HFF-Myc (cell line): ENCODE measurements at regions not wholly inside any gene's neighbourhood (a gene's known extent, or its start where the extent isn't known, plus 50 kb on each side); places are given as distances from the start of the nearest gene placed in this dataset.
"Not testable (repeated sequence)": the region's sequence is repeated elsewhere in the genome, so short reads cannot be mapped to it uniquely, and the experiment has no call there.

Source experiments
- DNase-seq: peaks from one replicate; pipeline ENCODE4 v3.0.0-alpha.2; 2011; ENCODE audit warnings: low read depth; ENCODE audit errors: extremely low read depth
- H3K4me3 ChIP-seq: replicated peaks from 2 replicates; pipeline ENCODE4 v1.5.1; 2011; ENCODE audit warnings: low read depth, mild to moderate bottlenecking, control low read depth, low read length
- TF ChIP-seq, protein P1 (sequence below): IDR thresholded peaks from 2 replicates; pipeline ENCODE4 v1.5.1; 2012; ENCODE audit warnings: mild to moderate bottlenecking, low read depth, low read length, control low read depth; ENCODE audit errors: missing control alignments

DNA sequence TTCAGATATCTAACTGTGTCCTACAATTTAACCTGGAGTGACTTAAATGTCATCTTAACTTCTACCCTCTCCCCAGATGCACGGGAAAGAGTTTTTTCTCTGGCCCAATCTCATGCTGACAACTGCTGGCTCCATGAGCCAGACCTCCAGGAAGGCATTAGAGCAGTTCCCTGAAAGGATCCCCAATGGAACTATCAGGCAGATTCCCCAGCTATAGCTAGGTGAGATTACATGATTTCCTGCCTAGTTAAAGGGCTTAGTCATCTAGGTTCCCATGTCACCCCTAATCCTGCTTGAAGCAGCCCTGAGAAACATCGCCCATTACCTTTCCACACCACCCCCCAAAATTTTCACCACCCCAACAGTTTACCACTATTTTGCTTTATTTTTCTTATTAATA lies 373.5 kb upstream of the TRPC7 start:
- TF ChIP-seq, protein P1, sequence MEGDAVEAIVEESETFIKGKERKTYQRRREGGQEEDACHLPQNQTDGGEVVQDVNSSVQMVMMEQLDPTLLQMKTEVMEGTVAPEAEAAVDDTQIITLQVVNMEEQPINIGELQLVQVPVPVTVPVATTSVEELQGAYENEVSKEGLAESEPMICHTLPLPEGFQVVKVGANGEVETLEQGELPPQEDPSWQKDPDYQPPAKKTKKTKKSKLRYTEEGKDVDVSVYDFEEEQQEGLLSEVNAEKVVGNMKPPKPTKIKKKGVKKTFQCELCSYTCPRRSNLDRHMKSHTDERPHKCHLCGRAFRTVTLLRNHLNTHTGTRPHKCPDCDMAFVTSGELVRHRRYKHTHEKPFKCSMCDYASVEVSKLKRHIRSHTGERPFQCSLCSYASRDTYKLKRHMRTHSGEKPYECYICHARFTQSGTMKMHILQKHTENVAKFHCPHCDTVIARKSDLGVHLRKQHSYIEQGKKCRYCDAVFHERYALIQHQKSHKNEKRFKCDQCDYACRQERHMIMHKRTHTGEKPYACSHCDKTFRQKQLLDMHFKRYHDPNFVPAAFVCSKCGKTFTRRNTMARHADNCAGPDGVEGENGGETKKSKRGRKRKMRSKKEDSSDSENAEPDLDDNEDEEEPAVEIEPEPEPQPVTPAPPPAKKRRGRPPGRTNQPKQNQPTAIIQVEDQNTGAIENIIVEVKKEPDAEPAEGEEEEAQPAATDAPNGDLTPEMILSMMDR: no peak
- DNase-seq: no peak
- H3K4me3 ChIP-seq: no peak overlapping the region

DNA sequence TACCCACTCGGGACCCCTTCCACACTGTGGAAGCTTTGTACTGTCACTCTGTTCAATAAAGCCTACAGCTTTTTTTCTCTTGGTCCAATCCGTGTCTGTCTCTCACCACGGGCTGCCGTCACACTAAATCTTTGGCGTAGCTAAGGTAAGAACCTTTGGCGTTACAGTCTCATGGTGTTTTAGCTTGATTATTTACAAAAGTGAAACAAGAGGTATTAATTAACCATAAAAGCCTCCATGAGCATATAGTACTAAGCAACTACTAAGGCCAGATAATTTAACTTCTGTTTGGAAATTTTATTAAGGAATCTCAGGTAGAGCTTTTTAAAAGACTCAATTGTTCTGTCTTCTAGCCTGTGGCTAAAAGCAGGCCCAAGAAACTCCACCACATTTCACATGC lies 370.7 kb upstream of the TRPC7 start:
- no peak overlapping the region for H3K4me3 ChIP-seq
- no peak for DNase-seq
- TF ChIP-seq, protein P1: no peak

DNA sequence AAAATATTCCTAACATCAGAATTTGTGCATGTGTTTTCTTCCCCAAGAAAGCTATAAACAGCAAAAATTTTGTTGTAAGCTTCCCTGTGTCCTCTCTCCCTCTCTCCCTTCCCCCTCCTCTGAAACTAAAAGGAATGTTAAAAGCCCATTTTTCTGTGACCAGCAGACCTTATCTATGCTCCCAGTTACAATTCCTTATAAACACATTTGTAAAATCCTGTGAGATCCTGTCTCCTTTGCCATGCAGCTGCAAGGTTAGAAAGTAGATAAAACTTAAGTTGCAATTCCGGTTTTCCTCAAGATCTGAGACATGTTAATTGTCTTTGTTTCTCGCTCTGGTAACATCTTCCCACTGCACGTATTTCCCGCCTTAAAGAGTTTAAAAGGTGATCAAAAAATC lies 370.3 kb upstream of the TRPC7 start:
- DNase-seq, H3K4me3 ChIP-seq: not testable (repeated sequence)

DNA sequence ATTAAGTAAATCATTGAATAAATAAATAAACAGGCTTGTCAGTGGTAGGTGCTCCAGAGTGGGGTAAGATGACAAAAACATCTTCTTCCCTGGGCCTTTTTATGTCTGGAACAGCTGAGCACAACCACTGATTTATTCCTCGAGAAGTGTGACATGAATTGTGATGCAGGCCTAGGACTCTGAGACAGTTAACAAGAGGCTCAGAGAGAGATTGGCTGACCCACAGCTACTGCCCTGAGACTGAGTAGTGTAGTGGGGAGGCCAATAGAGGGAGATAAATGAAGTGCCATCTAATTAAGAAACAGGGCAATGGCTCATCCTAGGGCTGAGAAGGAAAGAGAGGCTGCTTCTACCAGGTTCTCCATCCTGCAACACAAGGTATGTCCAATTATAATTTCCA lies 369.3 kb upstream of the TRPC7 start:
- no peak for DNase-seq
- TF ChIP-seq, protein P1: no peak

DNA sequence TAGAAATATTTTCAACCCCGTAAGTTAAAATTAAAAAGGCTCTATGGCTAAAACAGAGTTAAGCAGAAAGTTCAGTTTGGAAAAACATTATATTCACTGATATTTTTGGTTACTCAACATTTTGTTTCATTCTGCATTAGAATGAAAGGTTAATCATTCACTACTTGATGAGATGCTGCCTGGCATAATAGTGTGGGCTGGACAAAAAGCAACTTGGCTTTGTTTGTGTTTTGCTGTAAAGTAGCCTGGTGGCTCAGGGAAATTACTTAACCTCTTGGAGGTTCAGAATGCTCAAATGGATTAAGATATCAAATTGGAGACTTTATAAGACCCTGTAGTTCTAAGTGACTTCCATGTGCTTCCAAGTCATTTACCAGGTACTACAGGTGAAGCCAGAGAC lies 367.4 kb upstream of the TRPC7 start:
- H3K4me3 ChIP-seq: no peak overlapping the region
- TF ChIP-seq, protein P1: no peak
- no peak for DNase-seq

More for the DNA sequence above, 369.3 kb upstream of the TRPC7 start:
- H3K4me3 ChIP-seq: no peak overlapping the region

DNA sequence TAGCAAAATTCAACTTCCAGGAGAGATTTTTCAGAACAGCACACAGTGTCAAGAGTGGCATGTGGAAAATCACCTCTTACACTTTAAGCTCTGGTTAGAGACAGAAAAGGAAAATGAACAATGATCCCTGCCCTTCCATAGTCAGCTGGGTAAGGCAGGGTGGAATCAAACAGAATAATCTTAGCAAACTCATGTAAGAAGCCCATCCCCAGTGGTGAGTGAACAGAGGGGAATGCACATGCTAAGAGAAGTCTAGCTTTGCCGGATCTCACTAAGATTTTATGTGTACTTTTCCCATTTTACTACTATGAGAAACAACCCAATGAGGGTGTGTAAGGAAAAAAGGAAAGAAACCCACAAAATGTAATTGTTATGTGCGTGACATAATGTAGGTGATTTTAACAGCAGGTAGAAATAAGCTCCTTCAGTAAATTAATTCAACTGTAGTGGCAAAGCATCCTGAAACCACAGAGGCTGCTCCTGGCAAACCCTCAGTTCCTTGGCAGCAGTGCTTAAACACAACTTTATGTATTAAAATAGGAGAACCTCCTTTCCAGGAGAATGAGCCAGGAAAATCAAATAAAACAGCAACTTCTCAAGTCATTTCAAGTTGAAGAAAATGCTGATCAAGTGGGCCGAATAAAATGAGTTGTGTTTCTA lies 366.0 kb upstream of the TRPC7 start:
- TF ChIP-seq, protein P1: no peak
- no peak for DNase-seq
- no peak overlapping the region for H3K4me3 ChIP-seq

DNA sequence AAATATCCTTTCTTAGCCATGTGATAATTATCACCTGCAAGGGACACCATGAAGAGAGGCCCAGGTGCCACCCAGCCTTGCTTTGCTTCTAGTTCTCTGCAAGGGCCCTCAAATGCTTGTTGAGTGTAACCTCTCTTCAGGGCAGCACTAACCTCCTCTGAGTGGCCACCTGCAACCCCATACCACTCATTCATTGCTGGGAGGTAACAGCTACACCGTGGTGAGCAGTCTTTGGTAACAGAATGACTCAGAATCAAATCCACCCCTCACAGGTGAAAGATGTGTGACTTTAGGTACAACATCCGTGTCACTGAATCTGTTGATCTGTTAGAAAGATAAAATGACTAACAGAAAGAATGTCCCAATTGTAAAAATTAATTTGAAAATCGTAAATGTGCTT lies 365.1 kb upstream of the TRPC7 start:
- DNase-seq: no peak
- H3K4me3 ChIP-seq: no peak overlapping the region
- TF ChIP-seq, protein P1: no peak
